Spleen (tissue), 7 donors: ENCODE measurements at regions not wholly inside any gene's neighbourhood (a gene's known extent, or its start where the extent isn't known, plus 50 kb on each side); places are given as distances from the start of the nearest gene placed in this dataset.

Source experiments
- POLR2A ChIP-seq, 3 donors: fragments of 450-650 bp; IDR thresholded peaks; one replicate each; pipeline ENCODE4 v1.5.1; 2017; ENCODE audit warnings: antibody characterized with exemption in 3 of 3, mild to moderate bottlenecking in 1 of 3
- POLR2AphosphoS5 ChIP-seq, 3 donors: sonication (generic); formaldehyde crosslinking; IDR thresholded peaks; one replicate each; pipeline ENCODE4 v1.5.1; 2017; ENCODE audit warnings: antibody characterized with exemption in 3 of 3
- TF ChIP-seq, protein P1 (sequence below), 11 experiments: fragments of 200-600 bp in 7 of 11; fragments of 450-650 bp in 4 of 11; sonication (generic) in 4 of 11; IDR thresholded peaks in 8 of 11; conservative IDR thresholded peaks in 3 of 11; 1 replicate in 7 of 11; 2 replicates in 4 of 11; pipeline versions ENCODE4 v1.4.0 to v1.8.0; 2016 to 2021; ENCODE audit warnings: antibody characterized with exemption in 11 of 11, inconsistent platforms in 4 of 11, mild to moderate bottlenecking in 1 of 11
- donor health status: DM: no; HTN: no; CAD: no; lungs with moderate emphysema.
- donor health status: DM: no; HTN: no; CAD: no.
- donor health status: DM: no; HTN: no; CAD: no.

DNA sequence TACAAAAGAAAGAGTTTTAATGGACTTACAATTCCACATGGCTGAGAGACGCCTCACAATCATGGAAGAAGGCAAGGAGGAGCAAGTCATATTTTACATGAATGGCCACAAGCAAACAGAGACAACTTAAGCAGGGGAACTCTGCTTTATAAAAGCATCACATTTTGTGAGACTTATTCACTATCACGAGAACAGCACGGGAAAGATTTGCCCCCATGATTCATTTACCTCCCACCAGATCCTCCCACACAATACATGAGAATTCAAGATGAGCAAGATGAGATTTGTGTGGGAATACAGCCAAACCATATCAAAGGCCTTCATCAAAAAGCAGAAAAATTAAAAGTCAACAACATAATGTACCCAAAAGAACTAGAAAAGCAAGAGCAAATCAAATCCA is 111.0 kb upstream of the RPRM start:
- TF ChIP-seq, protein P1, sequence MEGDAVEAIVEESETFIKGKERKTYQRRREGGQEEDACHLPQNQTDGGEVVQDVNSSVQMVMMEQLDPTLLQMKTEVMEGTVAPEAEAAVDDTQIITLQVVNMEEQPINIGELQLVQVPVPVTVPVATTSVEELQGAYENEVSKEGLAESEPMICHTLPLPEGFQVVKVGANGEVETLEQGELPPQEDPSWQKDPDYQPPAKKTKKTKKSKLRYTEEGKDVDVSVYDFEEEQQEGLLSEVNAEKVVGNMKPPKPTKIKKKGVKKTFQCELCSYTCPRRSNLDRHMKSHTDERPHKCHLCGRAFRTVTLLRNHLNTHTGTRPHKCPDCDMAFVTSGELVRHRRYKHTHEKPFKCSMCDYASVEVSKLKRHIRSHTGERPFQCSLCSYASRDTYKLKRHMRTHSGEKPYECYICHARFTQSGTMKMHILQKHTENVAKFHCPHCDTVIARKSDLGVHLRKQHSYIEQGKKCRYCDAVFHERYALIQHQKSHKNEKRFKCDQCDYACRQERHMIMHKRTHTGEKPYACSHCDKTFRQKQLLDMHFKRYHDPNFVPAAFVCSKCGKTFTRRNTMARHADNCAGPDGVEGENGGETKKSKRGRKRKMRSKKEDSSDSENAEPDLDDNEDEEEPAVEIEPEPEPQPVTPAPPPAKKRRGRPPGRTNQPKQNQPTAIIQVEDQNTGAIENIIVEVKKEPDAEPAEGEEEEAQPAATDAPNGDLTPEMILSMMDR (IDR thresholded peaks at IDR 0.05 in 8 of 11, conservative IDR thresholded peaks at IDR 0.05 in 3 of 11): no peak
- TF ChIP-seq POLR2A (IDR thresholded peaks at IDR 0.05): no peak
- TF ChIP-seq POLR2AphosphoS5 (IDR thresholded peaks at IDR 0.05): no peak
